ENCODE measurements at regions not wholly inside any gene's neighbourhood (a gene's known extent, or its start where the extent isn't known, plus 50 kb on each side); places are given as distances from the start of the nearest gene placed in this dataset.

DNA sequence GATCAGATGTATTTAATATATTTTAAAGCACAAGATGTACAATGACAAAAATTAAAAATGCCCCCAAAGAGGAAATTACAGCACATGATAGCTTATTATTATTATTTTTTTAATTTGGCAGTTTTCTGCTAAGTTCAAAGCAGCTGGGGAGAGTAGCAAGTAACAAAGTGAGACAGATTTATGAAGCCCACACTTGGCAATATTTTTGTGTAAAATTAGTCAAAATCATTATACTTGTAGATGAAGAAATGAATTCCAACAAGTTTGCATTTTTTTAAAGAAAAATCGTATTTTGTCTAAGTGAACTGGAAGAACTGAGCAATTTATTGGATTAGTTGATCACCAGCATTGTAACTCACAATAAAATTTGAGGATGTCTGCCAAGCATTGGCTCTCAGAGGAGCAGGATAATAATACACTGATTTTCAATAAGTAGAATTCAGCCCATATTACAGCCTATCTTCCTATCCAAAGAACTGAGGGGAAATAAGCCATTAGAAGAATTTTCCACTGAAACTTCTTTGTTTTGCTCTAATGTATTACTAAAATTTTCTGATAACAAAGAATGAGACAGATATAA is 215.6 kb downstream of the MAP2K6 start:
- TF ChIP-seq EZH2phosphoT487 (IDR thresholded peaks at IDR 0.05; ENCODE audit: borderline replicate concordance, low read depth) (no peak), ELF1 (IDR thresholded peaks at IDR 0.05) (no peak), FOXM1 (IDR thresholded peaks at IDR 0.05; ENCODE audit: low read depth) (no peak), SIN3A (IDR thresholded peaks at IDR 0.05; ENCODE audit: borderline replicate concordance, low read depth, low read length) (no peak), POLR2AphosphoS5 (IDR thresholded peaks at IDR 0.05; ENCODE audit: low read depth, low read length) (no peak), YY1 (IDR thresholded peaks at IDR 0.05; ENCODE audit: low read depth) (no peak), FOXJ3 (CRISPR knock-in tag; IDR thresholded peaks at IDR 0.05) (no peak), TAF1 (IDR thresholded peaks at IDR 0.05; ENCODE audit: borderline replicate concordance, low read depth, low read length) (no peak), NRF1 (IDR thresholded peaks at IDR 0.05; ENCODE audit: low read depth, low read length) (no peak)
- TF ChIP-seq, protein P1, sequence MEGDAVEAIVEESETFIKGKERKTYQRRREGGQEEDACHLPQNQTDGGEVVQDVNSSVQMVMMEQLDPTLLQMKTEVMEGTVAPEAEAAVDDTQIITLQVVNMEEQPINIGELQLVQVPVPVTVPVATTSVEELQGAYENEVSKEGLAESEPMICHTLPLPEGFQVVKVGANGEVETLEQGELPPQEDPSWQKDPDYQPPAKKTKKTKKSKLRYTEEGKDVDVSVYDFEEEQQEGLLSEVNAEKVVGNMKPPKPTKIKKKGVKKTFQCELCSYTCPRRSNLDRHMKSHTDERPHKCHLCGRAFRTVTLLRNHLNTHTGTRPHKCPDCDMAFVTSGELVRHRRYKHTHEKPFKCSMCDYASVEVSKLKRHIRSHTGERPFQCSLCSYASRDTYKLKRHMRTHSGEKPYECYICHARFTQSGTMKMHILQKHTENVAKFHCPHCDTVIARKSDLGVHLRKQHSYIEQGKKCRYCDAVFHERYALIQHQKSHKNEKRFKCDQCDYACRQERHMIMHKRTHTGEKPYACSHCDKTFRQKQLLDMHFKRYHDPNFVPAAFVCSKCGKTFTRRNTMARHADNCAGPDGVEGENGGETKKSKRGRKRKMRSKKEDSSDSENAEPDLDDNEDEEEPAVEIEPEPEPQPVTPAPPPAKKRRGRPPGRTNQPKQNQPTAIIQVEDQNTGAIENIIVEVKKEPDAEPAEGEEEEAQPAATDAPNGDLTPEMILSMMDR (IDR thresholded peaks at IDR 0.05) = no peak
- TF ChIP-seq, protein P2, sequence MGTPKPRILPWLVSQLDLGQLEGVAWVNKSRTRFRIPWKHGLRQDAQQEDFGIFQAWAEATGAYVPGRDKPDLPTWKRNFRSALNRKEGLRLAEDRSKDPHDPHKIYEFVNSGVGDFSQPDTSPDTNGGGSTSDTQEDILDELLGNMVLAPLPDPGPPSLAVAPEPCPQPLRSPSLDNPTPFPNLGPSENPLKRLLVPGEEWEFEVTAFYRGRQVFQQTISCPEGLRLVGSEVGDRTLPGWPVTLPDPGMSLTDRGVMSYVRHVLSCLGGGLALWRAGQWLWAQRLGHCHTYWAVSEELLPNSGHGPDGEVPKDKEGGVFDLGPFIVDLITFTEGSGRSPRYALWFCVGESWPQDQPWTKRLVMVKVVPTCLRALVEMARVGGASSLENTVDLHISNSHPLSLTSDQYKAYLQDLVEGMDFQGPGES (IDR thresholded peaks at IDR 0.05; ENCODE audit: low read depth, low read length) = no peak
- TF ChIP-seq, protein P3, sequence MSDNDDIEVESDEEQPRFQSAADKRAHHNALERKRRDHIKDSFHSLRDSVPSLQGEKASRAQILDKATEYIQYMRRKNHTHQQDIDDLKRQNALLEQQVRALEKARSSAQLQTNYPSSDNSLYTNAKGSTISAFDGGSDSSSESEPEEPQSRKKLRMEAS (IDR thresholded peaks at IDR 0.05; ENCODE audit: low read depth) = no peak
- TF ChIP-seq, protein P4, sequence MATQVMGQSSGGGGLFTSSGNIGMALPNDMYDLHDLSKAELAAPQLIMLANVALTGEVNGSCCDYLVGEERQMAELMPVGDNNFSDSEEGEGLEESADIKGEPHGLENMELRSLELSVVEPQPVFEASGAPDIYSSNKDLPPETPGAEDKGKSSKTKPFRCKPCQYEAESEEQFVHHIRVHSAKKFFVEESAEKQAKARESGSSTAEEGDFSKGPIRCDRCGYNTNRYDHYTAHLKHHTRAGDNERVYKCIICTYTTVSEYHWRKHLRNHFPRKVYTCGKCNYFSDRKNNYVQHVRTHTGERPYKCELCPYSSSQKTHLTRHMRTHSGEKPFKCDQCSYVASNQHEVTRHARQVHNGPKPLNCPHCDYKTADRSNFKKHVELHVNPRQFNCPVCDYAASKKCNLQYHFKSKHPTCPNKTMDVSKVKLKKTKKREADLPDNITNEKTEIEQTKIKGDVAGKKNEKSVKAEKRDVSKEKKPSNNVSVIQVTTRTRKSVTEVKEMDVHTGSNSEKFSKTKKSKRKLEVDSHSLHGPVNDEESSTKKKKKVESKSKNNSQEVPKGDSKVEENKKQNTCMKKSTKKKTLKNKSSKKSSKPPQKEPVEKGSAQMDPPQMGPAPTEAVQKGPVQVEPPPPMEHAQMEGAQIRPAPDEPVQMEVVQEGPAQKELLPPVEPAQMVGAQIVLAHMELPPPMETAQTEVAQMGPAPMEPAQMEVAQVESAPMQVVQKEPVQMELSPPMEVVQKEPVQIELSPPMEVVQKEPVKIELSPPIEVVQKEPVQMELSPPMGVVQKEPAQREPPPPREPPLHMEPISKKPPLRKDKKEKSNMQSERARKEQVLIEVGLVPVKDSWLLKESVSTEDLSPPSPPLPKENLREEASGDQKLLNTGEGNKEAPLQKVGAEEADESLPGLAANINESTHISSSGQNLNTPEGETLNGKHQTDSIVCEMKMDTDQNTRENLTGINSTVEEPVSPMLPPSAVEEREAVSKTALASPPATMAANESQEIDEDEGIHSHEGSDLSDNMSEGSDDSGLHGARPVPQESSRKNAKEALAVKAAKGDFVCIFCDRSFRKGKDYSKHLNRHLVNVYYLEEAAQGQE (IDR thresholded peaks at IDR 0.05; ENCODE audit: low read depth, low read length) = no peak

Measured in SK-N-SH (cell line).